K562 (cell line): ENCODE measurements at regions not wholly inside any gene's neighbourhood (a gene's known extent, or its start where the extent isn't known, plus 50 kb on each side); places are given as distances from the start of the nearest gene placed in this dataset.
A peak's percentile ranks its signal among the peaks of the same experiment; 100 is the strongest.

Experiments used
- CLOCK ChIP-seq: fragments of 250-450 bp; sonication (Bioruptor Pico); IDR thresholded peaks from 2 replicates; pipeline ENCODE4 v1.4.0; 2020; ENCODE audit warnings: mild to moderate bottlenecking, moderate library complexity, borderline replicate concordance
- GATA2 ChIP-seq: sonication (generic); formaldehyde crosslinking; IDR thresholded peaks from 2 replicates; pipeline ENCODE4 v1.4.0; 2020; ENCODE audit warnings: mild to moderate bottlenecking, missing genetic modification reagents
- HBP1 ChIP-seq: fragments of 450-650 bp; formaldehyde crosslinking; IDR thresholded peaks from 2 replicates; pipeline ENCODE4 v1.4.0; 2022; ENCODE audit warnings: missing genetic modification characterization
- SIRT6 ChIP-seq: IDR thresholded peaks from one replicate; pipeline ENCODE4 v1.6.1; 2012; ENCODE audit warnings: low read depth, mild to moderate bottlenecking, control low read depth, inconsistent platforms, low read length, moderate library complexity
- U2AF2 ChIP-seq: fragments of 200-400 bp; formaldehyde crosslinking; optimal IDR thresholded peaks from 2 replicates; pipeline ENCODE3; 2017; ENCODE audit warnings: low read depth, mild to moderate bottlenecking, low read length
- ZMIZ1 ChIP-seq, 2 experiments: fragments of 150-350 bp in 1 of 2; IDR thresholded peaks; 2 replicates each; pipeline ENCODE4 v1.6.1; 2012 to 2016; ENCODE audit warnings: low read depth in 2 of 2, low read length in 2 of 2, mild to moderate bottlenecking in 1 of 2, moderate library complexity in 1 of 2
- ZNF24 ChIP-seq: fragments of 450-650 bp; IDR thresholded peaks from 2 replicates; pipeline ENCODE4 v1.6.1; 2016
- ZNF695 ChIP-seq: fragments of 450-650 bp; formaldehyde crosslinking; IDR thresholded peaks from 2 replicates; pipeline ENCODE4 v1.4.0; 2020; ENCODE audit warnings: mild to moderate bottlenecking, moderate library complexity

GRCh38 chr2:39511605-39512433 is 74.7 kb upstream of the MAP4K3 start (continued):
- TF ChIP-seq U2AF2 = no peak
- peak in 1 of 2 experiments; percentile 89; a peak in 2 of 4 replicates for TF ChIP-seq ZMIZ1 (IDR thresholded peaks at IDR 0.05; ENCODE audit: low read depth in 2 of 2, low read length in 2 of 2)
- no peak for TF ChIP-seq SIRT6
- no peak for TF ChIP-seq CLOCK (CRISPR knock-in tag)
- TF ChIP-seq ZNF24 = no peak; the same call in 1 of the 2 replicates
- no peak for TF ChIP-seq ZNF695 (CRISPR knock-in tag)
- TF ChIP-seq GATA2 (CRISPR knock-in tag) = peak; percentile 87
- no peak for TF ChIP-seq HBP1 (CRISPR knock-in tag)
